Activated CD8-positive, alpha-beta memory T cell treated with anti-CD3 and anti-CD28 coated beads, Interleukin-2, amount 10 ng/mL, durations not matched to agents 7 days and 5 days (primary cell): ENCODE measurements at regions not wholly inside any gene's neighbourhood (a gene's known extent, or its start where the extent isn't known, plus 50 kb on each side); places are given as distances from the start of the nearest gene placed in this dataset.

ENCODE experiments used
- ATAC-seq: fragments of 150-1000 bp; cut with Tn5 transposase; one replicate; pipeline ENCODE4 v1.10.0; 2021; ENCODE audit warnings: moderate library complexity
- CTCF ChIA-PET: fragments of 350-600 bp; sonication (Branson Sonifier 250); formaldehyde crosslinking; loops from one replicate; lab custom pipeline; 2021; ENCODE audit warnings: antibody characterized with exemption; lab: Charles Lee
- DNase-seq: peaks from one replicate; pipeline ENCODE4 v3.0.0-alpha.2; 2020
- H3K27ac Mint-ChIP-seq: one replicate; pipeline ENCODE4 v1.8.0; 2021; ENCODE audit warnings: mild to moderate bottlenecking, mixed read lengths
- H3K27me3 Mint-ChIP-seq: one replicate; pipeline ENCODE4 v1.8.0; 2021; ENCODE audit warnings: mixed read lengths
- H3K36me3 Mint-ChIP-seq: one replicate; pipeline ENCODE4 v1.8.0; 2021; ENCODE audit warnings: mild to moderate bottlenecking, mixed read lengths
- H3K4me1 Mint-ChIP-seq: one replicate; pipeline ENCODE4 v1.8.0; 2021; ENCODE audit warnings: mixed read lengths
- H3K4me3 Mint-ChIP-seq: one replicate; pipeline ENCODE4 v1.8.0; 2021; ENCODE audit warnings: mild to moderate bottlenecking, moderate library complexity, mixed read lengths
- H3K9me3 Mint-ChIP-seq: one replicate; pipeline ENCODE4 v1.8.0; 2022; ENCODE audit warnings: low read depth, mixed read lengths

- ATAC-seq = no peak
These were observed 474.0 kb upstream of the GJE1 start for GRCh38 chr6:141658696-141659095.

GRCh38 chr6:141657812-141658211, 474.9 kb upstream of the GJE1 start:
- H3K9me3 Mint-ChIP-seq = no peaks in the 10 kb centered on the region
- H3K27me3 Mint-ChIP-seq = no peaks in the 10 kb centered on the region
- no peak for ATAC-seq
- CTCF ChIA-PET = no interaction called here
- no peak overlapping the region for H3K27ac Mint-ChIP-seq
- H3K4me3 Mint-ChIP-seq = no peak overlapping the region
- no peaks in the 10 kb centered on the region for H3K36me3 Mint-ChIP-seq
- no peak for DNase-seq
- no peaks in the 10 kb centered on the region for H3K4me1 Mint-ChIP-seq

More at GRCh38 chr6:141658696-141659095, 474.0 kb upstream of the GJE1 start:
- H3K4me3 Mint-ChIP-seq = no peak overlapping the region
- H3K36me3 Mint-ChIP-seq = no peaks in the 10 kb centered on the region
- no peak for DNase-seq
- no peak overlapping the region for H3K27ac Mint-ChIP-seq
- CTCF ChIA-PET = no interaction called here
- no peaks in the 10 kb centered on the region for H3K4me1 Mint-ChIP-seq
- no peaks in the 10 kb centered on the region for H3K9me3 Mint-ChIP-seq
- H3K27me3 Mint-ChIP-seq = no peaks in the 10 kb centered on the region

- Mint-ChIP-seq H3K27me3 (no peaks in the 10 kb centered on the region), H3K4me3 (no peak overlapping the region), H3K9me3 (no peaks in the 10 kb centered on the region), H3K27ac (no peak overlapping the region), H3K36me3 (no peaks in the 10 kb centered on the region), H3K4me1 (no peaks in the 10 kb centered on the region)
- DNase-seq = no peak
- no peak for ATAC-seq
- CTCF ChIA-PET = no interaction called here
These were observed 479.1 kb upstream of the GJE1 start for GRCh38 chr6:141653590-141653989.

- no peaks in the 10 kb centered on the region for H3K27me3 Mint-ChIP-seq
- H3K9me3 Mint-ChIP-seq = no peaks in the 10 kb centered on the region
- CTCF ChIA-PET = no interaction called here
- no peaks in the 10 kb centered on the region for H3K4me1 Mint-ChIP-seq
- no peak overlapping the region for H3K4me3 Mint-ChIP-seq
- ATAC-seq (no peak), DNase-seq (no peak)
- no peaks in the 10 kb centered on the region for H3K36me3 Mint-ChIP-seq
- H3K27ac Mint-ChIP-seq = no peak overlapping the region
These were observed 490.8 kb upstream of the GJE1 start for GRCh38 chr6:141641951-141642350.

- no peaks in the 10 kb centered on the region for H3K36me3 Mint-ChIP-seq
- ATAC-seq (no peak), DNase-seq (no peak)
- no peaks in the 10 kb centered on the region for H3K4me1 Mint-ChIP-seq
- CTCF ChIA-PET = no interaction called here
- no peak overlapping the region for H3K27ac Mint-ChIP-seq
- no peak overlapping the region for H3K4me3 Mint-ChIP-seq
- no peaks in the 10 kb centered on the region for H3K9me3 Mint-ChIP-seq
- no peaks in the 10 kb centered on the region for H3K27me3 Mint-ChIP-seq
These were observed 491.3 kb upstream of the GJE1 start for GRCh38 chr6:141641406-141641805.

GRCh38 chr6:141635621-141636020, 497.1 kb upstream of the GJE1 start:
- H3K4me1 Mint-ChIP-seq = no peaks in the 10 kb centered on the region
- ATAC-seq = no peak

GRCh38 chr6:141634269-141634668, 498.5 kb upstream of the GJE1 start:
- Mint-ChIP-seq H3K4me1 (no peaks in the 10 kb centered on the region), H3K27ac (no peak overlapping the region), H3K27me3 (no peaks in the 10 kb centered on the region), H3K36me3 (no peaks in the 10 kb centered on the region), H3K4me3 (no peak overlapping the region), H3K9me3 (no peaks in the 10 kb centered on the region)
- CTCF ChIA-PET = no interaction called here
- DNase-seq (no peak), ATAC-seq (no peak)

More at GRCh38 chr6:141635621-141636020, 497.1 kb upstream of the GJE1 start:
- Mint-ChIP-seq H3K4me3 (no peak overlapping the region), H3K27me3 (no peaks in the 10 kb centered on the region), H3K36me3 (no peaks in the 10 kb centered on the region), H3K9me3 (no peaks in the 10 kb centered on the region), H3K27ac (no peak overlapping the region)
- no peak for DNase-seq
- CTCF ChIA-PET = no interaction called here

- H3K27me3 Mint-ChIP-seq = no peaks in the 10 kb centered on the region
- H3K4me1 Mint-ChIP-seq = no peaks in the 10 kb centered on the region
- no peaks in the 10 kb centered on the region for H3K36me3 Mint-ChIP-seq
- CTCF ChIA-PET = no interaction called here
- no peak overlapping the region for H3K27ac Mint-ChIP-seq
- ATAC-seq = no peak
- no peak for DNase-seq
- H3K4me3 Mint-ChIP-seq = no peak overlapping the region
- no peaks in the 10 kb centered on the region for H3K9me3 Mint-ChIP-seq
These were observed 508.4 kb upstream of the GJE1 start for GRCh38 chr6:141624301-141624700.

GRCh38 chr6:141618180-141618581, 514.5 kb upstream of the GJE1 start:
- DNase-seq (no peak), ATAC-seq (no peak)
- no peaks in the 10 kb centered on the region for H3K36me3 Mint-ChIP-seq
- no peaks in the 10 kb centered on the region for H3K9me3 Mint-ChIP-seq
- H3K4me3 Mint-ChIP-seq = no peak overlapping the region
- H3K27me3 Mint-ChIP-seq = no peaks in the 10 kb centered on the region
- CTCF ChIA-PET = no interaction called here
- H3K4me1 Mint-ChIP-seq = no peaks in the 10 kb centered on the region
- no peak overlapping the region for H3K27ac Mint-ChIP-seq

- Mint-ChIP-seq H3K36me3 (no peaks in the 10 kb centered on the region), H3K4me3 (no peak overlapping the region)
- CTCF ChIA-PET = no interaction called here
These were observed 522.0 kb upstream of the GJE1 start for GRCh38 chr6:141610741-141611140.

GRCh38 chr6:141607956-141608355, 524.8 kb upstream of the GJE1 start:
- no peak overlapping the region for H3K27ac Mint-ChIP-seq
- H3K9me3 Mint-ChIP-seq = no peaks in the 10 kb centered on the region
- no peaks in the 10 kb centered on the region for H3K36me3 Mint-ChIP-seq
- no peaks in the 10 kb centered on the region for H3K4me1 Mint-ChIP-seq
- no peaks in the 10 kb centered on the region for H3K27me3 Mint-ChIP-seq
- ATAC-seq (no peak), DNase-seq (no peak)
- CTCF ChIA-PET = no interaction called here
- no peak overlapping the region for H3K4me3 Mint-ChIP-seq

More at GRCh38 chr6:141610741-141611140, 522.0 kb upstream of the GJE1 start:
- Mint-ChIP-seq H3K27me3 (no peaks in the 10 kb centered on the region), H3K4me1 (no peaks in the 10 kb centered on the region), H3K27ac (no peak overlapping the region), H3K9me3 (no peaks in the 10 kb centered on the region)
- ATAC-seq (no peak), DNase-seq (no peak)

- Mint-ChIP-seq H3K36me3 (no peaks in the 10 kb centered on the region), H3K9me3 (no peaks in the 10 kb centered on the region), H3K4me1 (no peaks in the 10 kb centered on the region), H3K27me3 (no peaks in the 10 kb centered on the region), H3K27ac (no peak overlapping the region), H3K4me3 (no peak overlapping the region)
- ATAC-seq = no peak
- CTCF ChIA-PET = no interaction called here
- DNase-seq = no peak
These were observed 534.2 kb upstream of the GJE1 start for GRCh38 chr6:141598487-141598886.

GRCh38 chr6:141594874-141595273, 537.9 kb upstream of the GJE1 start:
- Mint-ChIP-seq H3K4me3 (no peak overlapping the region), H3K4me1 (no peaks in the 10 kb centered on the region), H3K27ac (no peak overlapping the region), H3K9me3 (no peaks in the 10 kb centered on the region), H3K36me3 (no peaks in the 10 kb centered on the region), H3K27me3 (no peaks in the 10 kb centered on the region)
- ATAC-seq (no peak), DNase-seq (no peak)
- CTCF ChIA-PET = no interaction called here

- Mint-ChIP-seq H3K4me3 (no peak overlapping the region), H3K4me1 (no peaks in the 10 kb centered on the region), H3K9me3 (no peaks in the 10 kb centered on the region), H3K36me3 (no peaks in the 10 kb centered on the region), H3K27me3 (no peaks in the 10 kb centered on the region), H3K27ac (no peak overlapping the region)
- ATAC-seq = no peak
- CTCF ChIA-PET = no interaction called here
- DNase-seq = no peak
These were observed 539.4 kb upstream of the GJE1 start for GRCh38 chr6:141593311-141593710.
